NCI-H2081 treated with DMSO at 0.1 percent for 48 hours (cell line): ENCODE measurements at regions not wholly inside any gene's neighbourhood (a gene's known extent, or its start where the extent isn't known, plus 50 kb on each side); places are given as distances from the start of the nearest gene placed in this dataset.

Source experiments
- DNase-seq: peaks from one replicate; lab custom pipeline; 2025; lab: John Stamatoyannopoulos, UW

DNA sequence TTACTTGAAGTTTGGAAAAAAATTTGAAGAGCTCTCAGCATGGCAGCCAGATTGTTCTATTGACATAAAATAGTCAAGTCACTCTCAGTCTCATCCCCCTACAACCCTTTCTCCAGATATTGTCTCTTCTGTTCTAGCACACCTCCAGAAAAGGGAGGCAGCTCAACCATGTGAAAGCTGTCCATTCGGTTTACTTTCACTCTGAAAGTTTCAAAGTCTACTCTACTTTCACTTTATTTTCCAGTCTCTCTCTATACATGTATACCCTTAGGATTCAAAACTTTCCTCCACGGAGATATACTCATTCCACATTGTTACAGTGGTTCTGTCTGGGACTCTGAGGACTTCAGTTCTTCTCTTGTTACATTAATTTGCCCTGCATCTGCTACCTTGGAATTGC, 111.0 kb upstream of the STAC start:
- DNase-seq, result no peak

- DNase-seq, result no peak
These were observed 97.5 kb upstream of the STAC start for GRCh38 chr3:36282766-36283165.

GRCh38 chr3:36295296-36295695, 85.0 kb upstream of the STAC start:
- DNase-seq, result no peak

DNA sequence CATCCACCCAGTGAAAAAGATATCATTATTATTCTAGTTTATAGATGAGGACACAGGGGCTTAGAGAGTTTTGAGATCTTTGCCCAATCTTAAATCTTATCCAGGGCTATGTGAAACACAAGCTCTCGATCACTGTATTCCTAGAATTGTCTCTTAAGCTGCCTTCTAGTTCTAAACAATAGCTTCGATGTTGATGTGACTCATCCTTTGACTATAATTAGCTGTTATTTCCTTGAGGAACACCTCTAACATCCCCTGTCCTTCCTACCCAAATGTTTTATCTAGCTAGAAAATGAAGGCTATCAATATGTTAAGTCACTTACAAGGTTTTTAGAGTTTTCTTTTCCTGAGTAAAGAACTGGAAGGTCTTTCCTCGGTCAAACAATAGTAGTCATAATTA, 83.1 kb upstream of the STAC start:
- DNase-seq, result no peak

DNA sequence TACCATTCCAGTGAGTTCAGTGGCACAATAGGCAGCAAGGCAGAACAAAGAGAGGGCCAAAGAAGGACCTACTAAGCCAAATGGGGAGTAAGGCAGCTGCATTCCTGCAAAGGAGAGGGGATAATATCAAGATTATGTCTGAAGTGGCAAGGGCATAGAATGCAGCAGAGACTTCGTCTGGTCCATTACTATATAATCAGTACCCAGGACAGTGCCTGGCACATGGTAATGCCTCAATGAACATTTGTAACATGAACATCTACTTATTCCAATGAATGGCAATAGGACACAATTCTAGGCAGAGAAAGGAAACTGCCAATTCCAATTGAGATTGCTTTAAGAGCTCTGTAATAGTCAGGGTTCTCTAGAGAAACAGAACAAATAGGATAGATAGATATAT, 82.1 kb upstream of the STAC start:
- DNase-seq, result no peak

- no peak for DNase-seq
These were observed 78.2 kb upstream of the STAC start for GRCh38 chr3:36302158-36302509.

- DNase-seq, result no peak
These were observed 77.7 kb upstream of the STAC start for GRCh38 chr3:36302626-36303025.

DNA sequence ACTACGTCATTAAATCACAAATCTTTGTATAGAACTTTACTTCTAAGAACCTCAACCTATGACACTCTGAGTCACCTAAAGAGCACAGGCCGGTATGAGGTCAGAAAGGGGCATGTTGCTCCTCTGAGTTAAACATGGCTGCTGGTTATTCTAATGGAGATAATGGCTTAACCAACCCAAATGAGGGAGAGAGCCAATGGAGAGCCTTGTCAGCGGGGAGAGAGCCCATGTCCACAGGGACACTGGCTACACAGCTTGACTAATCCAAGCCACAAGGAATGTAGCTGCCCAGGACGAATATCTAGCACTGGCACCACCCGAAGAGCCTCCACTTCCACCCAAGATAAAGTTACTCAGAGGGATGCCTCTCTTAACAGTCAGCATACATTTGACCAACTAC, 77.0 kb upstream of the STAC start:
- DNase-seq, result no peak

- no peak for DNase-seq
These were observed 74.3 kb upstream of the STAC start for GRCh38 chr3:36305929-36306520.

- DNase-seq, result no peak
These were observed 71.2 kb upstream of the STAC start for GRCh38 chr3:36309092-36309491.

- DNase-seq, result no peak
These were observed 68.0 kb upstream of the STAC start for GRCh38 chr3:36312351-36312750.

GRCh38 chr3:36317915-36318314, 62.4 kb upstream of the STAC start:
- DNase-seq, result no peak

DNA sequence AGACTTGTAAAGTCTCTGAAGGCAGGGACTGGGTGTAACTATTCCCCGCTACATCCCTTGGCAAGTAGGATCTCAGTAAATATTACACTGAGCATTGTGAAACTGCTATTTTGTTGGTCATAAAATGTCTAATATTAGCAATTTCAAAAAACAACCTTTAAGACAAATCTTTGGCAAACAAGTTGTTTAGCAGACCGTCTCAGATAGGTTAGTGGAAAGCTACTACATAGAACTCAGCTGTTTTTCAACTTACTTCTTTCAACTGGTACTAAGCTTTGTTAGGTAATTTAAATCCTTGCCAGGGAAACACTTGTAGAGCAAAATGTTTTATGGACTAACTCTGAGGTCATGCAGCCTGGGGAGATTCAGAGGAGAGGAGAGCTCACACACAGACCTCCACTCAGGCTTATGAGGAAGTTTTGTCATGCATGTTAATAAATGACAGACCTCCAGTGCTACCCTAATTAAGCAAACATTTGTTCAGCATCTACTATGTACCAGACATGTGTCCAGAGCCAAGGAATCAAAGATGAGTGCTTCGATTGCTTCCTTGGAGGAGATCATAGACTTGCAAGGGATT, 61.6 kb upstream of the STAC start:
- no peak for DNase-seq

- DNase-seq, result no peak
These were observed 60.6 kb upstream of the STAC start for GRCh38 chr3:36319680-36320079.
